Glutamatergic neuron (in vitro differentiated cells): ENCODE measurements at regions not wholly inside any gene's neighbourhood (a gene's known extent, or its start where the extent isn't known, plus 50 kb on each side); places are given as distances from the start of the nearest gene placed in this dataset.

Experiments
- DNase-seq: peaks from one replicate; pipeline ENCODE4 v3.0.0; 2022
- H3K27ac Mint-ChIP-seq: one replicate; pipeline ENCODE4 v1.8.0; 2020; ENCODE audit warnings: mild to moderate bottlenecking, mixed read lengths, inconsistent platforms; ENCODE audit not compliant: unreplicated experiment
- H3K27me3 Mint-ChIP-seq: one replicate; pipeline ENCODE4 v1.8.0; 2020; ENCODE audit warnings: mild to moderate bottlenecking, moderate library complexity, mixed read lengths, inconsistent platforms; ENCODE audit not compliant: unreplicated experiment
- H3K36me3 Mint-ChIP-seq: one replicate; pipeline ENCODE4 v1.8.0; 2020; ENCODE audit warnings: mild to moderate bottlenecking, mixed read lengths, inconsistent platforms; ENCODE audit not compliant: unreplicated experiment
- H3K4me1 Mint-ChIP-seq: one replicate; pipeline ENCODE4 v1.8.0; 2020; ENCODE audit warnings: mild to moderate bottlenecking, low read depth, mixed read lengths, inconsistent platforms; ENCODE audit not compliant: unreplicated experiment
- H3K4me3 Mint-ChIP-seq: one replicate; pipeline ENCODE4 v1.8.0; 2020; ENCODE audit warnings: mild to moderate bottlenecking, mixed read lengths, inconsistent platforms; ENCODE audit not compliant: unreplicated experiment
- H3K9me3 Mint-ChIP-seq: one replicate; pipeline ENCODE4 v1.8.0; 2020; ENCODE audit warnings: mild to moderate bottlenecking, moderate library complexity, mixed read lengths, inconsistent platforms; ENCODE audit not compliant: unreplicated experiment
- TF ChIP-seq, protein P1 (sequence below): fragments of 200-600 bp; sonication (generic); IDR thresholded peaks from one replicate; pipeline ENCODE4 v1.5.0; 2021; ENCODE audit not compliant: partially characterized antibody, unreplicated experiment

DNA sequence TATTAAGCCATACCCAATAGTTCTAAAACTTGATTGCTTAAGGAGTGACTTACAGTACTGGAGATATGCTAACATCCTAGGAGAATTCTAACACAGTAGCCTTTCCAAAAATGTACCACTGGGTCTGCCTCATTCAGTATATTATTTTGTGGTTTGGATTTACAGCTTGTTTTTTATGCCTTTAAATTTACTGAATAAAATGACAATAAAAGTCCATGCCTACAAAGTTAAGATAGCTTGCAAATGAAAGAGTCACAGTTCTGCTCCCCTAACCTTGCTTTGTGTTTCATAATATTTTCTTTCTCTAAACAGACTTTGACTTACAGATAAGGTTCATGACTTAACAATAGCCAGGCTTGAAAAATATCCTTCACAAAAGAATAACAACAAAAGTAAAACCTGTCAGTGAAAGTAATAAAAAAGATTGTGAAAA, 951.1 kb upstream of the NUDT12 start:
- Mint-ChIP-seq H3K27ac (no peak overlapping the region), H3K9me3 (peaks cover 2% of the 10 kb centered on the region), H3K4me3 (no peak overlapping the region), H3K36me3 (peaks cover 7% of the 10 kb centered on the region), H3K27me3 (no peaks in the 10 kb centered on the region), H3K4me1 (peaks cover 3% of the 10 kb centered on the region)
- no peak for DNase-seq
- TF ChIP-seq, protein P1, sequence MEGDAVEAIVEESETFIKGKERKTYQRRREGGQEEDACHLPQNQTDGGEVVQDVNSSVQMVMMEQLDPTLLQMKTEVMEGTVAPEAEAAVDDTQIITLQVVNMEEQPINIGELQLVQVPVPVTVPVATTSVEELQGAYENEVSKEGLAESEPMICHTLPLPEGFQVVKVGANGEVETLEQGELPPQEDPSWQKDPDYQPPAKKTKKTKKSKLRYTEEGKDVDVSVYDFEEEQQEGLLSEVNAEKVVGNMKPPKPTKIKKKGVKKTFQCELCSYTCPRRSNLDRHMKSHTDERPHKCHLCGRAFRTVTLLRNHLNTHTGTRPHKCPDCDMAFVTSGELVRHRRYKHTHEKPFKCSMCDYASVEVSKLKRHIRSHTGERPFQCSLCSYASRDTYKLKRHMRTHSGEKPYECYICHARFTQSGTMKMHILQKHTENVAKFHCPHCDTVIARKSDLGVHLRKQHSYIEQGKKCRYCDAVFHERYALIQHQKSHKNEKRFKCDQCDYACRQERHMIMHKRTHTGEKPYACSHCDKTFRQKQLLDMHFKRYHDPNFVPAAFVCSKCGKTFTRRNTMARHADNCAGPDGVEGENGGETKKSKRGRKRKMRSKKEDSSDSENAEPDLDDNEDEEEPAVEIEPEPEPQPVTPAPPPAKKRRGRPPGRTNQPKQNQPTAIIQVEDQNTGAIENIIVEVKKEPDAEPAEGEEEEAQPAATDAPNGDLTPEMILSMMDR, result no peak

DNA sequence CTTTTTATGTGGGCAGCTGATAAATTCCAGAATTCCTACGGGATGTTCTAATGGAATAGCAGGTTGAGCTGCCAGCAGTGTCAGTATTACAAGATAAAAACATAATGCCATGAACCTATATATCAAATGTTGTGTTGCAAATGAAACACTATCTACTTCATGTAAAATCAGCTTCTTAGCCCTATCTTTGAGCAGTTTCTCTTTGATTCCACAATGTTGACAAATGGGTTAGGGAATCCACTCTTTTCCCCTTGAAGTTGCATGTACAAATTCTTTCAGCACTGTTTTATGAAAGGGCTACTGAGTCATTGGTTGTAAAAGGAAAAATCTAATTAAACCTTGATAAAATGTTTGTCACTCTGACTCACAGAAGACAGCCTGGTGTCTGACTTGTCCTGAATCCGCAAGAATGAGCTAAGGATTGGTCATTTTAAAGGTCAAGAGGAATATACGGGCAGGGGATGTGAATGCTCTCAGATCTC, 950.6 kb upstream of the NUDT12 start:
- H3K4me3 Mint-ChIP-seq, result no peak overlapping the region
- peaks cover 2% of the 10 kb centered on the region for H3K9me3 Mint-ChIP-seq
- DNase-seq, result no peak
- no peaks in the 10 kb centered on the region for H3K27me3 Mint-ChIP-seq
- H3K36me3 Mint-ChIP-seq, result peaks cover 7% of the 10 kb centered on the region
- H3K4me1 Mint-ChIP-seq, result peaks cover 3% of the 10 kb centered on the region
- no peak overlapping the region for H3K27ac Mint-ChIP-seq
- TF ChIP-seq, protein P1, result no peak

GRCh38 chr5:104512063-104512825, 949.7 kb upstream of the NUDT12 start:
- no peak overlapping the region for H3K4me3 Mint-ChIP-seq
- DNase-seq, result no peak
- no peaks in the 10 kb centered on the region for H3K27me3 Mint-ChIP-seq
- TF ChIP-seq, protein P1, result no peak
- H3K4me1 Mint-ChIP-seq, result peaks cover 3% of the 10 kb centered on the region
- H3K9me3 Mint-ChIP-seq, result peaks cover 2% of the 10 kb centered on the region
- no peak overlapping the region for H3K27ac Mint-ChIP-seq
- H3K36me3 Mint-ChIP-seq, result peaks cover 7% of the 10 kb centered on the region

GRCh38 chr5:104498281-104498680, 935.7 kb upstream of the NUDT12 start:
- TF ChIP-seq, protein P1, result no peak
- H3K36me3 Mint-ChIP-seq, result no peaks in the 10 kb centered on the region
- H3K27ac Mint-ChIP-seq, result no peak overlapping the region
- H3K4me3 Mint-ChIP-seq, result no peak overlapping the region
- no peaks in the 10 kb centered on the region for H3K9me3 Mint-ChIP-seq
- H3K4me1 Mint-ChIP-seq, result peaks cover 3% of the 10 kb centered on the region
- H3K27me3 Mint-ChIP-seq, result no peaks in the 10 kb centered on the region
- DNase-seq, result no peak

DNA sequence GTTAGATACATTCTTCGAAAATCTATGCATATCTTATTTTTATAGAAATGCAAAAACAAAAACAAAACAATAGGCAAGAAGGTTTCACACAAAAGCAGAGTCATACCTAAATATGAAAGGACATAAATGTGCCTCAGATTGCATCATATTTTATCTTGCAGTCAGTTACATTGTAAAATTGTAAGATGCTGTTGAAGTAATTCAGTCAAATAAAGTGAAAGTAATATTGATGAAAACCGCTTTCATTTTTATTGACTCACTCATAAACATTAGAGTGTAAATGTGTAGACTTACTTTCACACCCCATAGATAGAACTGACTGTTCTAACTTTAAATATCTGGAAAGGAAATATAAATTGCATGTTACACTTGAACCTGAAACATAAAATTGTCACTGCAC, 931.5 kb upstream of the NUDT12 start:
- H3K9me3 Mint-ChIP-seq, result peaks cover 1% of the 10 kb centered on the region

More for the DNA sequence above, 931.5 kb upstream of the NUDT12 start:
- Mint-ChIP-seq H3K4me3 (no peak overlapping the region), H3K27ac (no peak overlapping the region), H3K36me3 (no peaks in the 10 kb centered on the region), H3K4me1 (peaks cover 3% of the 10 kb centered on the region), H3K27me3 (no peaks in the 10 kb centered on the region)
- no peak for DNase-seq
- TF ChIP-seq, protein P1, result no peak
